PFSK-1 (cell line): ENCODE measurements at regions not wholly inside any gene's neighbourhood (a gene's known extent, or its start where the extent isn't known, plus 50 kb on each side); places are given as distances from the start of the nearest gene placed in this dataset.

Experiments used
- REST ChIP-seq, 2 experiments: IDR thresholded peaks; 2 replicates each; pipeline versions ENCODE4 v1.6.1 to v1.8.0; 2011 to 2012; ENCODE audit warnings: low read depth in 2 of 2, low read length in 2 of 2, control low read depth in 1 of 2, inconsistent platforms in 1 of 2, mild to moderate bottlenecking in 1 of 2, moderate library complexity in 1 of 2; ENCODE audit not compliant: insufficient read depth in 1 of 2
- TAF1 ChIP-seq: IDR thresholded peaks from 2 replicates; pipeline ENCODE4 v1.6.1; 2012; ENCODE audit warnings: low read length, control low read depth, borderline replicate concordance; ENCODE audit not compliant: insufficient read depth

- no peak for TF ChIP-seq TAF1
- no peak for TF ChIP-seq REST (IDR thresholded peaks at IDR 0.05; ENCODE audit: insufficient read depth in 1 of 2, low read depth in 2 of 2, low read length in 2 of 2)
Observed at GRCh38 chr18:42157420-42157819, 202.4 kb downstream of the PIK3C3 start.
